ENCODE measurements at regions not wholly inside any gene's neighbourhood (a gene's known extent, or its start where the extent isn't known, plus 50 kb on each side); places are given as distances from the start of the nearest gene placed in this dataset.

- no peaks in the 10 kb centered on the region for H3K4me1 ChIP-seq (ENCODE audit: insufficient read depth, low read length, poor library complexity, severe bottlenecking)
- TF ChIP-seq EZH2phosphoT487 (IDR thresholded peaks at IDR 0.05; ENCODE audit: borderline replicate concordance): no peak
- TF ChIP-seq CTCF (conservative IDR thresholded peaks at IDR 0.05; ENCODE audit: low read length): no peak
- H3K27me3 ChIP-seq (ENCODE audit: insufficient read depth, low read length, poor library complexity, severe bottlenecking): no peaks in the 10 kb centered on the region
Observed at GRCh38 chr13:111556496-111556895, 236.1 kb downstream of the TEX29 start.

GRCh38 chr13:111557921-111558699 lies 237.7 kb downstream of the TEX29 start:
- Histone ChIP-seq H2AFZ (ENCODE audit: low read length) (no peak overlapping the region), H3K36me3 (ENCODE audit: insufficient read depth, low read length) (no peaks in the 10 kb centered on the region), H3K27me3 (ENCODE audit: insufficient read depth, low read length, poor library complexity, severe bottlenecking) (no peaks in the 10 kb centered on the region), H3K9ac (ENCODE audit: low read depth, low read length, poor library complexity, severe bottlenecking) (no peak overlapping the region), H3K79me2 (ENCODE audit: insufficient read depth, low read length) (no peaks in the 10 kb centered on the region), H3F3A (ENCODE audit: low read depth) (no peaks in the 10 kb centered on the region), H3K4me1 (ENCODE audit: insufficient read depth, low read length, poor library complexity, severe bottlenecking) (no peaks in the 10 kb centered on the region), H3K9me3 (ENCODE audit: insufficient read depth, low read depth, low read length) (no peaks in the 10 kb centered on the region; the same call in 1 of the 2 replicates), H3K4me2 (ENCODE audit: low read depth, low read length, poor library complexity, severe bottlenecking) (no peak overlapping the region), H4K20me1 (ENCODE audit: insufficient read depth, low read length, poor library complexity, severe bottlenecking) (no peaks in the 10 kb centered on the region), H3K9me2 (replicated peaks; ENCODE audit: low read depth, low read length) (no peaks in the 10 kb centered on the region), H3K4me3 (ENCODE audit: low read length, poor library complexity, severe bottlenecking) (no peak overlapping the region)
- TF ChIP-seq EZH2phosphoT487 (IDR thresholded peaks at IDR 0.05; ENCODE audit: borderline replicate concordance) (no peak), CTCF (conservative IDR thresholded peaks at IDR 0.05; ENCODE audit: low read length) (no peak)

More at GRCh38 chr13:111556496-111556895, 236.1 kb downstream of the TEX29 start:
- Histone ChIP-seq H3K79me2 (ENCODE audit: insufficient read depth, low read length) (no peaks in the 10 kb centered on the region), H3K9me2 (replicated peaks; ENCODE audit: low read depth, low read length) (no peaks in the 10 kb centered on the region), H4K20me1 (ENCODE audit: insufficient read depth, low read length, poor library complexity, severe bottlenecking) (no peaks in the 10 kb centered on the region), H2AFZ (ENCODE audit: low read length) (no peak overlapping the region), H3K4me2 (ENCODE audit: low read depth, low read length, poor library complexity, severe bottlenecking) (no peak overlapping the region), H3F3A (ENCODE audit: low read depth) (no peaks in the 10 kb centered on the region), H3K9me3 (ENCODE audit: insufficient read depth, low read depth, low read length) (no peaks in the 10 kb centered on the region), H3K36me3 (ENCODE audit: insufficient read depth, low read length) (no peaks in the 10 kb centered on the region), H3K9ac (ENCODE audit: low read depth, low read length, poor library complexity, severe bottlenecking) (no peak overlapping the region), H3K4me3 (ENCODE audit: low read length, poor library complexity, severe bottlenecking) (no peak overlapping the region)

- no peaks in the 10 kb centered on the region for H3K9me2 ChIP-seq (replicated peaks; ENCODE audit: low read depth, low read length)
- no peaks in the 10 kb centered on the region for H3K79me2 ChIP-seq (ENCODE audit: insufficient read depth, low read length)
- H3K27me3 ChIP-seq (ENCODE audit: insufficient read depth, low read length, poor library complexity, severe bottlenecking): no peaks in the 10 kb centered on the region
- H3K9ac ChIP-seq (ENCODE audit: low read depth, low read length, poor library complexity, severe bottlenecking): no peak overlapping the region
- H3K4me1 ChIP-seq (ENCODE audit: insufficient read depth, low read length, poor library complexity, severe bottlenecking): no peaks in the 10 kb centered on the region
- no peaks in the 10 kb centered on the region; the same call in 1 of the 2 replicates for H3K9me3 ChIP-seq (ENCODE audit: insufficient read depth, low read depth, low read length)
- H2AFZ ChIP-seq (ENCODE audit: low read length): no peak overlapping the region
- no peaks in the 10 kb centered on the region for H3F3A ChIP-seq (ENCODE audit: low read depth)
- H3K36me3 ChIP-seq (ENCODE audit: insufficient read depth, low read length): no peaks in the 10 kb centered on the region
- no peak overlapping the region for H3K4me3 ChIP-seq (ENCODE audit: low read length, poor library complexity, severe bottlenecking)
- no peak overlapping the region for H3K4me2 ChIP-seq (ENCODE audit: low read depth, low read length, poor library complexity, severe bottlenecking)
- H4K20me1 ChIP-seq (ENCODE audit: insufficient read depth, low read length, poor library complexity, severe bottlenecking): no peaks in the 10 kb centered on the region
- TF ChIP-seq EZH2phosphoT487 (IDR thresholded peaks at IDR 0.05; ENCODE audit: borderline replicate concordance) (no peak), CTCF (conservative IDR thresholded peaks at IDR 0.05; ENCODE audit: low read length) (no peak)
Observed at GRCh38 chr13:111558700-111559088, 238.3 kb downstream of the TEX29 start.

Data from Loucy (cell line).